Caco-2 (cell line): ENCODE measurements at regions not wholly inside any gene's neighbourhood (a gene's known extent, or its start where the extent isn't known, plus 50 kb on each side); places are given as distances from the start of the nearest gene placed in this dataset.

Experiments
- BruUV-seq: library from RNA; stranded (reverse); fragments of 400-500 nt; replicated peaks from 2 replicates; lab custom pipeline; 2021; lab: Mats Ljungman, UMichigan
- CTCF ChIA-PET: fragments of 300-600 bp; sonication (Branson Sonifier 250); formaldehyde crosslinking; loops from one replicate; lab custom pipeline; 2022; ENCODE audit warnings: antibody characterized with exemption; lab: Charles Lee
- POLR2A ChIA-PET: fragments of 300-600 bp; sonication (Branson Sonifier 250); formaldehyde crosslinking; loops from one replicate; lab custom pipeline; 2022; ENCODE audit warnings: antibody characterized with exemption; lab: Charles Lee
- DNase-seq, 2 experiments: peaks; one replicate each; pipeline versions ENCODE4 v3.0.0 to v3.0.0-alpha.2; 2020 to 2022
- H3K27me3 ChIP-seq: replicated peaks from 2 replicates; pipeline ENCODE4 v1.6.0; 2011; ENCODE audit warnings: low read length; ENCODE audit not compliant: control insufficient read depth, insufficient read depth
- H3K36me3 ChIP-seq: 2 replicates; pipeline ENCODE4 v1.5.1; 2011; ENCODE audit warnings: low read length; ENCODE audit not compliant: control insufficient read depth, insufficient read depth
- H3K4me1 ChIP-seq: fragments of 250-450 bp; sonication (Bioruptor Pico); 2 replicates; pipeline ENCODE4 v1.5.1; 2020; ENCODE audit warnings: mild to moderate bottlenecking
- H3K4me3 ChIP-seq: 2 replicates; pipeline ENCODE4 v1.5.1; 2011; ENCODE audit warnings: low read depth, mild to moderate bottlenecking, control low read depth, low read length
- H3K9me3 ChIP-seq: fragments of 250-450 bp; sonication (Bioruptor Pico); 2 replicates; pipeline ENCODE4 v1.5.1; 2020; ENCODE audit warnings: mild to moderate bottlenecking, moderate library complexity
- H3K27ac Mint-ChIP-seq: one replicate; pipeline ENCODE4 v1.8.0; 2022; ENCODE audit warnings: mixed read lengths; ENCODE audit not compliant: unreplicated experiment
- H3K27me3 Mint-ChIP-seq: one replicate; pipeline ENCODE4 v1.8.0; 2022; ENCODE audit warnings: mixed read lengths; ENCODE audit not compliant: insufficient read depth, unreplicated experiment
- H3K36me3 Mint-ChIP-seq: one replicate; pipeline ENCODE4 v1.8.0; 2022; ENCODE audit warnings: mild to moderate bottlenecking, mixed read lengths; ENCODE audit not compliant: insufficient read depth, unreplicated experiment
- H3K4me1 Mint-ChIP-seq: one replicate; pipeline ENCODE4 v1.8.0; 2022; ENCODE audit warnings: low read depth, mixed read lengths; ENCODE audit not compliant: unreplicated experiment
- H3K4me3 Mint-ChIP-seq: one replicate; pipeline ENCODE4 v1.8.0; 2022; ENCODE audit warnings: mild to moderate bottlenecking, moderate library complexity, mixed read lengths; ENCODE audit not compliant: unreplicated experiment
- H3K9me3 Mint-ChIP-seq: one replicate; pipeline ENCODE4 v1.8.0; 2022; ENCODE audit warnings: mixed read lengths; ENCODE audit not compliant: unreplicated experiment
- CTCF ChIP-seq, 2 experiments: fragments of 200-600 bp in 1 of 2; IDR thresholded peaks; 1 replicate in 1 of 2; 2 replicates in 1 of 2; pipeline versions ENCODE4 v1.5.1 to v1.8.0; 2011 to 2022; ENCODE audit warnings: antibody characterized with exemption in 1 of 2, control low read depth in 1 of 2, inconsistent platforms in 1 of 2, low read depth in 1 of 2, low read length in 1 of 2, mild to moderate bottlenecking in 1 of 2, moderate library complexity in 1 of 2; ENCODE audit not compliant: insufficient read depth in 1 of 2, severe bottlenecking in 1 of 2, unreplicated experiment in 1 of 2
- intact Hi-C: fragments of 100-400 bp; cut with micrococcal nuclease; formaldehyde crosslinking; loops from one replicate; pipeline ENCODE4 v1.10.0; 2022; ENCODE audit not compliant: unreplicated experiment

- DNase-seq = no peak
- Mint-ChIP-seq H3K27me3 (peaks cover 8% of the 10 kb centered on the region), H3K9me3 (no peaks in the 10 kb centered on the region), H3K4me1 (no peaks in the 10 kb centered on the region), H3K27ac (no peak overlapping the region), H3K4me3 (no peak overlapping the region), H3K36me3 (no peaks in the 10 kb centered on the region)
- Histone ChIP-seq H3K4me3 (no peak overlapping the region), H3K4me1 (no peaks in the 10 kb centered on the region), H3K36me3 (no peaks in the 10 kb centered on the region), H3K27me3 (no peaks in the 10 kb centered on the region), H3K9me3 (no peaks in the 10 kb centered on the region)
- no TSS peak for BruUV-seq
- POLR2A ChIA-PET = no interaction called here
- intact Hi-C loops = no loop called here
- CTCF ChIA-PET = no interaction called here
- no peak for TF ChIP-seq CTCF (IDR thresholded peaks at IDR 0.05; ENCODE audit: insufficient read depth in 1 of 2, low read depth in 1 of 2, low read length in 1 of 2, severe bottlenecking in 1 of 2, unreplicated experiment in 1 of 2)
Measured at GRCh38 chr7:19437446-19437845, 271.4 kb downstream of the POLR1F start.

- intact Hi-C loops = no loop called here
- no peaks in the 10 kb centered on the region for H3K27me3 Mint-ChIP-seq
- TF ChIP-seq CTCF (IDR thresholded peaks at IDR 0.05; ENCODE audit: insufficient read depth in 1 of 2, low read depth in 1 of 2, low read length in 1 of 2, severe bottlenecking in 1 of 2, unreplicated experiment in 1 of 2) = no peak
- no peak overlapping the region for H3K4me3 ChIP-seq
- ChIA-PET POLR2A (no interaction called here), CTCF (no interaction called here)
- DNase-seq = no peak
- no peaks in the 10 kb centered on the region for H3K36me3 ChIP-seq
- H3K36me3 Mint-ChIP-seq = no peaks in the 10 kb centered on the region
- BruUV-seq = no TSS peak
- H3K9me3 Mint-ChIP-seq = no peaks in the 10 kb centered on the region
- H3K9me3 ChIP-seq = no peaks in the 10 kb centered on the region
- H3K4me1 ChIP-seq = no peaks in the 10 kb centered on the region
- H3K27me3 ChIP-seq = no peaks in the 10 kb centered on the region
- no peak overlapping the region for H3K27ac Mint-ChIP-seq
- H3K4me3 Mint-ChIP-seq = no peak overlapping the region
- no peaks in the 10 kb centered on the region for H3K4me1 Mint-ChIP-seq
Measured at GRCh38 chr7:19427944-19428343, 280.9 kb downstream of the POLR1F start.

- Mint-ChIP-seq H3K27me3 (peaks cover 7% of the 10 kb centered on the region), H3K4me1 (no peaks in the 10 kb centered on the region), H3K9me3 (no peaks in the 10 kb centered on the region), H3K36me3 (no peaks in the 10 kb centered on the region), H3K27ac (no peak overlapping the region), H3K4me3 (no peak overlapping the region)
- DNase-seq = no peak
- BruUV-seq = no TSS peak
- Histone ChIP-seq H3K27me3 (no peaks in the 10 kb centered on the region), H3K36me3 (no peaks in the 10 kb centered on the region), H3K9me3 (no peaks in the 10 kb centered on the region), H3K4me1 (no peaks in the 10 kb centered on the region), H3K4me3 (no peak overlapping the region)
- intact Hi-C loops = no loop called here
- CTCF ChIA-PET = no interaction called here
- POLR2A ChIA-PET = no interaction called here
- TF ChIP-seq CTCF (IDR thresholded peaks at IDR 0.05; ENCODE audit: insufficient read depth in 1 of 2, low read depth in 1 of 2, low read length in 1 of 2, severe bottlenecking in 1 of 2, unreplicated experiment in 1 of 2) = no peak
Measured at GRCh38 chr7:19421861-19422260, 276.6 kb upstream of the FERD3L start.
